ENCODE measurements at regions not wholly inside any gene's neighbourhood (a gene's known extent, or its start where the extent isn't known, plus 50 kb on each side); places are given as distances from the start of the nearest gene placed in this dataset.

GRCh38 chr4:149121023-149121404 lies 678.8 kb upstream of the NR3C2 start:
- TF ChIP-seq MXI1 (IDR thresholded peaks at IDR 0.05; ENCODE audit: low read depth, low read length) (no peak), MAX (IDR thresholded peaks at IDR 0.05; ENCODE audit: low read depth) (no peak), REST (IDR thresholded peaks at IDR 0.05; ENCODE audit: low read depth, low read length) (no peak), EP300 (IDR thresholded peaks at IDR 0.05; ENCODE audit: borderline replicate concordance in 1 of 2, low read depth in 1 of 2, low read length in 1 of 2) (no peak), CTCF (IDR thresholded peaks at IDR 0.05) (no peak), EZH2phosphoT487 (IDR thresholded peaks at IDR 0.05; ENCODE audit: borderline replicate concordance, low read depth) (no peak), JUND (IDR thresholded peaks at IDR 0.05) (no peak), RAD21 (IDR thresholded peaks at IDR 0.05; ENCODE audit: low read length) (no peak), USF1 (IDR thresholded peaks at IDR 0.05; ENCODE audit: borderline replicate concordance, low read depth) (no peak), NRF1 (IDR thresholded peaks at IDR 0.05; ENCODE audit: low read depth, low read length) (no peak)

Data from SK-N-SH (cell line).